Colonic mucosa (tissue), 4 donors: ENCODE measurements at regions not wholly inside any gene's neighbourhood (a gene's known extent, or its start where the extent isn't known, plus 50 kb on each side); places are given as distances from the start of the nearest gene placed in this dataset.

Experiments used
- DNase-seq: peaks from one replicate; pipeline ENCODE4 v3.0.0-alpha.2; 2020
- H3K27ac ChIP-seq: fragments of 200-600 bp; one replicate; pipeline ENCODE4 v1.8.0; 2021
- H3K27me3 ChIP-seq: fragments of 200-600 bp; one replicate; pipeline ENCODE4 v1.8.0; 2021
- H3K36me3 ChIP-seq: fragments of 200-600 bp; one replicate; pipeline ENCODE4 v1.8.0; 2021
- H3K4me1 ChIP-seq: fragments of 200-600 bp; one replicate; pipeline ENCODE4 v1.8.0; 2021; ENCODE audit warnings: mild to moderate bottlenecking
- H3K4me3 ChIP-seq: fragments of 200-600 bp; one replicate; pipeline ENCODE4 v1.8.0; 2021
- H3K9ac ChIP-seq, 2 donors: one replicate each; pipeline ENCODE4 v1.7.0; 2013; ENCODE audit warnings: control low read depth in 2 of 2, low read depth in 2 of 2, low read length in 2 of 2
- H3K9me3 ChIP-seq: fragments of 200-600 bp; one replicate; pipeline ENCODE4 v1.8.0; 2021
- CTCF ChIP-seq: fragments of 200-600 bp; IDR thresholded peaks from one replicate; pipeline ENCODE4 v1.8.0; 2022; ENCODE audit warnings: antibody characterized with exemption, mild to moderate bottlenecking
- intact Hi-C: fragments of 100-400 bp; cut with DNase I; formaldehyde crosslinking; loops from one replicate; pipeline ENCODE4 v1.14.1; 2022
- donor health status: healthy.
- donor health status: DM: no; HTN: no; CAD: no.
- donor health status: DM: no; HTN: no; CAD: no.

- Histone ChIP-seq H3K9ac (no peak overlapping the region), H3K4me3 (no peak overlapping the region), H3K9me3 (no peaks in the 10 kb centered on the region), H3K27ac (no peak overlapping the region), H3K27me3 (no peaks in the 10 kb centered on the region), H3K36me3 (no peaks in the 10 kb centered on the region), H3K4me1 (no peaks in the 10 kb centered on the region)
- peak; percentile 7 for DNase-seq
- no peak for TF ChIP-seq CTCF
- intact Hi-C loops, result no loop called here
Observed at GRCh38 chr7:155187061-155187785, 110.5 kb upstream of the INSIG1 start.

GRCh38 chr7:155188357-155188756 lies 109.3 kb upstream of the INSIG1 start:
- H3K9ac ChIP-seq, result no peak overlapping the region
- DNase-seq, result no peak
- no peak overlapping the region for H3K4me3 ChIP-seq
- intact Hi-C loops, result no loop called here
- no peaks in the 10 kb centered on the region for H3K27me3 ChIP-seq
- no peaks in the 10 kb centered on the region for H3K36me3 ChIP-seq
- H3K4me1 ChIP-seq, result no peaks in the 10 kb centered on the region
- TF ChIP-seq CTCF, result no peak
- no peaks in the 10 kb centered on the region for H3K9me3 ChIP-seq
- no peak overlapping the region for H3K27ac ChIP-seq

- Histone ChIP-seq H3K9ac (no peak overlapping the region), H3K4me3 (no peak overlapping the region), H3K4me1 (no peaks in the 10 kb centered on the region), H3K27ac (no peak overlapping the region), H3K9me3 (no peaks in the 10 kb centered on the region), H3K27me3 (no peaks in the 10 kb centered on the region), H3K36me3 (no peaks in the 10 kb centered on the region)
- DNase-seq, result no peak
- no peak for TF ChIP-seq CTCF
- intact Hi-C loops, result no loop called here
Observed at GRCh38 chr7:155188821-155189581, 108.7 kb upstream of the INSIG1 start.

- no peak overlapping the region for H3K27ac ChIP-seq
- H3K4me1 ChIP-seq, result no peaks in the 10 kb centered on the region
- DNase-seq, result no peak
- no peak overlapping the region for H3K4me3 ChIP-seq
- no peak overlapping the region for H3K9ac ChIP-seq
- H3K36me3 ChIP-seq, result no peaks in the 10 kb centered on the region
- no peak for TF ChIP-seq CTCF
- no peaks in the 10 kb centered on the region for H3K27me3 ChIP-seq
- H3K9me3 ChIP-seq, result no peaks in the 10 kb centered on the region
- intact Hi-C loops, result no loop called here
Observed at GRCh38 chr7:155189590-155189989, 108.1 kb upstream of the INSIG1 start.

- Histone ChIP-seq H3K9me3 (no peaks in the 10 kb centered on the region), H3K36me3 (no peaks in the 10 kb centered on the region), H3K4me1 (no peaks in the 10 kb centered on the region), H3K27ac (no peak overlapping the region), H3K27me3 (no peaks in the 10 kb centered on the region), H3K9ac (no peak overlapping the region), H3K4me3 (no peak overlapping the region)
- intact Hi-C loops, result loop anchor here (5.0 kb wide), 2 partner anchors 152 to 263 kb away; no protein-coding TSS in a partner anchor
- peak; percentile 70 for TF ChIP-seq CTCF
- DNase-seq, result peak; percentile 51
Observed at GRCh38 chr7:155190688-155191087, 107.0 kb upstream of the INSIG1 start.
